ENCODE measurements at regions not wholly inside any gene's neighbourhood (a gene's known extent, or its start where the extent isn't known, plus 50 kb on each side); places are given as distances from the start of the nearest gene placed in this dataset.

DNA sequence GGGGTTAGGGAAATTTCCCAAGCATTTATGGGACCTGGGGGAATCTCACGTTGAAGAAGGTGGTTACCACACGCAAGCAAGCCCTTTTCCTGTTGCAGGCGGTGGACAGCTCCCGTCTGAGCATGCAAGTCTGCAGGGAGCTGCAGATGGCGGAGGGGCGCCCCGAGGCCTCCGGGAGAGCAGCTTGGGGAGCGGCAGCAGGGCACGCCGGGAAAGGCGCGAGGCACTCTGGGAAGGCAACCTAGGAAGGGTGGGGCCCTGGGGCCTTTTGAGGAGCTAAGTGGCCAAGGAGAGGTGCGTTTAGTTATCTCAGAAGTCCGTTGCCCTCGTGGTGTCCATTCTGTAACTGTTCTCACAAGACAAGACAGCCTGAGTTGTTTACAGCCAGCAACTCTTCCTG, 57.0 kb upstream of the SLC25A4 start:
- TF ChIP-seq ESRRA (IDR thresholded peaks at IDR 0.05; ENCODE audit: low read length), result no peak
- TF ChIP-seq ZNF384 (IDR thresholded peaks at IDR 0.05; ENCODE audit: borderline replicate concordance, low read depth, low read length), result no peak
- TF ChIP-seq POLR2A (IDR thresholded peaks at IDR 0.05; ENCODE audit: low read depth, low read length), result no peak
- TF ChIP-seq RFX5 (IDR thresholded peaks at IDR 0.05; ENCODE audit: low read depth, low read length), result no peak
- TF ChIP-seq FOXK2 (IDR thresholded peaks at IDR 0.05), result no peak
- TF ChIP-seq, protein P1, sequence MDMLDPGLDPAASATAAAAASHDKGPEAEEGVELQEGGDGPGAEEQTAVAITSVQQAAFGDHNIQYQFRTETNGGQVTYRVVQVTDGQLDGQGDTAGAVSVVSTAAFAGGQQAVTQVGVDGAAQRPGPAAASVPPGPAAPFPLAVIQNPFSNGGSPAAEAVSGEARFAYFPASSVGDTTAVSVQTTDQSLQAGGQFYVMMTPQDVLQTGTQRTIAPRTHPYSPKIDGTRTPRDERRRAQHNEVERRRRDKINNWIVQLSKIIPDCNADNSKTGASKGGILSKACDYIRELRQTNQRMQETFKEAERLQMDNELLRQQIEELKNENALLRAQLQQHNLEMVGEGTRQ (IDR thresholded peaks at IDR 0.05; ENCODE audit: borderline replicate concordance, low read depth, low read length), result no peak

Data from GM12878 (cell line).